Panc1 (cell line): ENCODE measurements at regions not wholly inside any gene's neighbourhood (a gene's known extent, or its start where the extent isn't known, plus 50 kb on each side); places are given as distances from the start of the nearest gene placed in this dataset.

Source experiments
- ATAC-seq: fragments of 200-7000 bp; cut with Tn5 transposase; 2 replicates; pipeline ENCODE4 v1.9.1; 2020; ENCODE audit warnings: mild to moderate bottlenecking, moderate library complexity
- BruUV-seq: library from RNA; stranded (reverse); fragments of 400-500 nt; replicated peaks from 2 replicates; lab custom pipeline; 2021; lab: Mats Ljungman, UMichigan
- CTCF ChIA-PET: fragments of 300-600 bp; sonication (Branson Sonifier 250); formaldehyde crosslinking; loops from one replicate; lab custom pipeline; 2022; ENCODE audit warnings: antibody characterized with exemption; lab: Charles Lee
- POLR2A ChIA-PET: fragments of 300-600 bp; sonication (Branson Sonifier 250); formaldehyde crosslinking; loops from one replicate; lab custom pipeline; 2022; ENCODE audit warnings: antibody characterized with exemption; lab: Charles Lee
- DNase-seq: peaks from one replicate; pipeline ENCODE4 v3.0.0-alpha.2; 2010; ENCODE audit warnings: low read depth, low spot score
- H3K27ac ChIP-seq: 2 replicates; pipeline ENCODE4 v1.5.1; 2011; ENCODE audit warnings: mild to moderate bottlenecking, low read length, inconsistent platforms
- H3K27me3 ChIP-seq: fragments of 200-500 bp; sonication (Bioruptor generic); 2 replicates; pipeline ENCODE4 v1.6.0; 2014; ENCODE audit warnings: low read length, inconsistent platforms; ENCODE audit not compliant: control insufficient read depth, insufficient read depth
- H3K36me3 ChIP-seq: fragments of 200-500 bp; sonication (Bioruptor generic); 2 replicates; pipeline ENCODE4 v1.5.1; 2014; ENCODE audit warnings: inconsistent platforms, mild to moderate bottlenecking, low read length, moderate library complexity; ENCODE audit not compliant: control insufficient read depth, insufficient read depth
- H3K4me1 ChIP-seq: 2 replicates; pipeline ENCODE4 v1.5.1; 2011; ENCODE audit warnings: inconsistent platforms, mild to moderate bottlenecking, low read length, moderate library complexity; ENCODE audit not compliant: control insufficient read depth, insufficient read depth
- H3K4me3 ChIP-seq, 2 experiments: 2 replicates each; pipeline ENCODE4 v1.5.1; 2011 to 2012; ENCODE audit warnings: low read depth in 2 of 2, low read length in 2 of 2, mild to moderate bottlenecking in 2 of 2, inconsistent platforms in 1 of 2, moderate library complexity in 1 of 2
- H3K9me3 ChIP-seq: fragments of 200-500 bp; sonication (Bioruptor generic); 2 replicates; pipeline ENCODE4 v1.5.1; 2014; ENCODE audit warnings: low read depth, mild to moderate bottlenecking, inconsistent platforms, low read length, moderate library complexity; ENCODE audit not compliant: control insufficient read depth, insufficient read depth
- POLR2AphosphoS5 ChIP-seq: IDR thresholded peaks from 2 replicates; pipeline ENCODE4 v1.6.1; 2012; ENCODE audit warnings: mild to moderate bottlenecking, low read depth, low read length, moderate library complexity
- REST ChIP-seq, 2 experiments: IDR thresholded peaks; 2 replicates each; pipeline ENCODE4 v1.6.1; 2011 to 2012; ENCODE audit warnings: low read depth in 2 of 2, control low read depth in 1 of 2, low read length in 1 of 2, mild to moderate bottlenecking in 1 of 2, moderate library complexity in 1 of 2; ENCODE audit not compliant: insufficient read depth in 1 of 2
- SIN3A ChIP-seq: IDR thresholded peaks from 2 replicates; pipeline ENCODE4 v1.6.1; 2012; ENCODE audit warnings: low read depth, mild to moderate bottlenecking, low read length, moderate library complexity, borderline replicate concordance; ENCODE audit not compliant: insufficient read depth
- TCF7L2 ChIP-seq: IDR thresholded peaks from 2 replicates; pipeline ENCODE4 v1.6.1; 2011; ENCODE audit warnings: mild to moderate bottlenecking, low read depth, low read length, inconsistent platforms
- in situ Hi-C: cut with HindIII; loops from 2 replicates; pipeline ENCODE4 v1.10.0; 2016; ENCODE audit warnings: low sequenced_read_pairs, low pct_unique_long_range_greater_than_20kb
- intact Hi-C: fragments of 100-400 bp; cut with micrococcal nuclease; formaldehyde crosslinking; loops from one replicate; pipeline ENCODE4 v1.10.0; 2022; ENCODE audit not compliant: unreplicated experiment
- TF ChIP-seq, protein P1 (sequence below): fragments of 450-650 bp; IDR thresholded peaks from 2 replicates; pipeline ENCODE4 v1.5.1; 2017; ENCODE audit warnings: mild to moderate bottlenecking

DNA sequence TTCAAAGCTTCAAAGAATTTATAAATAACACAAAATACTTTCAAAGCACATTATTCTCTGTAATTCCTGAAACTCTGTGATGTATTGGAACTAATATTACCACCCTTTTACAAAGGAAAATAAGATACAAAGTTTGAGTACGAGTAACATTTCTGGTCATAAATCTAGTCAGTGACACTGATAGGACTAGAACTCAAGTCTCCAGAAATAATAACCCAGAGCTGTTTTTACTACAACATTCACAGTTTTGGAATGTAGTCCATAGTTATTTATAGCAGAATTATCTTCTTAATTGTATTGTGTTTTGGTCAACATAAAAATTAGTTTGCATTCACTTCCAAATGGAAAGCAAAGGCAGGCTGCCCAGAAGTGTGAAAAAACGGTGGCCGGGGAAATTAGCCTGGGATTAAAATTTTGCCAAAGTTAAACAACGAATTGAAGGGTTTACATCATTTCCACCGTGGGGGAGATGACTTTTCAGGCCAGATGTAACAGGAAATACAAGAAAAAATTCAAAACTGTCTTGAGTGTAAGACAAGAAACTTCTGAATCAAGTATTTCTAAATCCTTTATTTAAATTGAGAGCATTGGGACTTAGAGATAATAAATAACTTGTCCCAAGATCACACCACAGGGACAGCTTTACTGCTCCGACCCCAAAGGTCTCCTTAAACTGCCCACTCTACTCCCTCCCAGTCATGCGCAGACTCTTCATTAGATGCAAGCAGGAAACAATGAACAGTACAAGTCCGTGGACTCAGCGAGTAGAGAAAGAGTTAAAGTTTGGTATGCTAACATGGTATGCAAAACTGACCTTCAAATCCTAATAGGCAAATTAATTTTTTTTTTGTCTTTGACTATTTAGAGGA lies 74.3 kb upstream of the VGLL4 start:
- DNase-seq (no peak), ATAC-seq (no peak)
- TSS peak; percentile 75 for BruUV-seq
- peak overlapping the region; percentile 90 for H3K27ac ChIP-seq
- TF ChIP-seq REST (IDR thresholded peaks at IDR 0.05; ENCODE audit: insufficient read depth in 1 of 2, low read depth in 2 of 2, low read length in 1 of 2) (no peak), SIN3A (no peak), TCF7L2 (no peak), POLR2AphosphoS5 (no peak)
- TF ChIP-seq, protein P1, sequence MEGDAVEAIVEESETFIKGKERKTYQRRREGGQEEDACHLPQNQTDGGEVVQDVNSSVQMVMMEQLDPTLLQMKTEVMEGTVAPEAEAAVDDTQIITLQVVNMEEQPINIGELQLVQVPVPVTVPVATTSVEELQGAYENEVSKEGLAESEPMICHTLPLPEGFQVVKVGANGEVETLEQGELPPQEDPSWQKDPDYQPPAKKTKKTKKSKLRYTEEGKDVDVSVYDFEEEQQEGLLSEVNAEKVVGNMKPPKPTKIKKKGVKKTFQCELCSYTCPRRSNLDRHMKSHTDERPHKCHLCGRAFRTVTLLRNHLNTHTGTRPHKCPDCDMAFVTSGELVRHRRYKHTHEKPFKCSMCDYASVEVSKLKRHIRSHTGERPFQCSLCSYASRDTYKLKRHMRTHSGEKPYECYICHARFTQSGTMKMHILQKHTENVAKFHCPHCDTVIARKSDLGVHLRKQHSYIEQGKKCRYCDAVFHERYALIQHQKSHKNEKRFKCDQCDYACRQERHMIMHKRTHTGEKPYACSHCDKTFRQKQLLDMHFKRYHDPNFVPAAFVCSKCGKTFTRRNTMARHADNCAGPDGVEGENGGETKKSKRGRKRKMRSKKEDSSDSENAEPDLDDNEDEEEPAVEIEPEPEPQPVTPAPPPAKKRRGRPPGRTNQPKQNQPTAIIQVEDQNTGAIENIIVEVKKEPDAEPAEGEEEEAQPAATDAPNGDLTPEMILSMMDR: no peak
- H3K9me3 ChIP-seq: no peaks in the 10 kb centered on the region
- no peaks in the 10 kb centered on the region for H3K36me3 ChIP-seq
- POLR2A ChIA-PET: interaction anchor here (0.7 kb wide), 1 partner anchor 194 kb away, joined by 4 read pairs; no protein-coding TSS in a partner anchor
- H3K27me3 ChIP-seq: no peaks in the 10 kb centered on the region
- in situ Hi-C loops (no loop called here), intact Hi-C loops (no loop called here)
- CTCF ChIA-PET: no interaction called here
- H3K4me1 ChIP-seq: peaks cover 21% of the 10 kb centered on the region
- H3K4me3 ChIP-seq: peak overlapping the region; percentile 73 to 84

DNA sequence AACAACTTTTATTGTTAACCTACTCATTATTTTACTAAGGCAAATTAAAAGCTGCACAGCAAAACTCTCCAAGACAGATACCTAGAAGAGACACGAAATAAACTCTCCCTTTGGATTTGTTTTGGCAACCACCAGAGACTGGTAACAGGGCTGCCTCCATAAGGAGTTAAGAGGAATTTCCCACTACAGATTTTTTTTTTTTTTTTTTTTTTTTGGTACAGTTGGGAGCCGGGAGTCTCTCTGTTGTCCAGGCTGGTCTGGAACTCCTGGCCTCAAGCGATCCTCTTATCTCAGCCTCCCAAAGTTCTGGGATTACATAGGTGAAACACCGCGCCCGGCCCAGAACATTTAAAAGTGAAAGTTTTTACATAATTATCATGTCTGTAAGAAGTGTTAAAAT lies 73.6 kb upstream of the VGLL4 start:
- in situ Hi-C loops: no loop called here

More for the DNA sequence above, 73.6 kb upstream of the VGLL4 start:
- H3K36me3 ChIP-seq: no peaks in the 10 kb centered on the region
- TF ChIP-seq, protein P1: no peak
- TF ChIP-seq REST (IDR thresholded peaks at IDR 0.05; ENCODE audit: insufficient read depth in 1 of 2, low read depth in 2 of 2, low read length in 1 of 2) (no peak), SIN3A (no peak), POLR2AphosphoS5 (no peak)
- BruUV-seq: no TSS peak
- POLR2A ChIA-PET: interaction anchor here (0.7 kb wide), 1 partner anchor 60 kb away, joined by 4 read pairs; no protein-coding TSS in a partner anchor
- peak overlapping the region; percentile 90 for H3K27ac ChIP-seq
- no peak for ATAC-seq
- peaks cover 21% of the 10 kb centered on the region for H3K4me1 ChIP-seq
- H3K4me3 ChIP-seq: peak overlapping the region in 1 of 2 experiments; percentile 73; a peak in 2 of 4 replicates
- CTCF ChIA-PET: interaction anchor here (0.6 kb wide), 1 partner anchor 56 kb away, joined by 6 read pairs; no protein-coding TSS in a partner anchor
- no peak for DNase-seq
- intact Hi-C loops: no loop called here
- H3K9me3 ChIP-seq: no peaks in the 10 kb centered on the region
- H3K27me3 ChIP-seq: no peaks in the 10 kb centered on the region
